ENCODE measurements at regions not wholly inside any gene's neighbourhood (a gene's known extent, or its start where the extent isn't known, plus 50 kb on each side); places are given as distances from the start of the nearest gene placed in this dataset.

DNA sequence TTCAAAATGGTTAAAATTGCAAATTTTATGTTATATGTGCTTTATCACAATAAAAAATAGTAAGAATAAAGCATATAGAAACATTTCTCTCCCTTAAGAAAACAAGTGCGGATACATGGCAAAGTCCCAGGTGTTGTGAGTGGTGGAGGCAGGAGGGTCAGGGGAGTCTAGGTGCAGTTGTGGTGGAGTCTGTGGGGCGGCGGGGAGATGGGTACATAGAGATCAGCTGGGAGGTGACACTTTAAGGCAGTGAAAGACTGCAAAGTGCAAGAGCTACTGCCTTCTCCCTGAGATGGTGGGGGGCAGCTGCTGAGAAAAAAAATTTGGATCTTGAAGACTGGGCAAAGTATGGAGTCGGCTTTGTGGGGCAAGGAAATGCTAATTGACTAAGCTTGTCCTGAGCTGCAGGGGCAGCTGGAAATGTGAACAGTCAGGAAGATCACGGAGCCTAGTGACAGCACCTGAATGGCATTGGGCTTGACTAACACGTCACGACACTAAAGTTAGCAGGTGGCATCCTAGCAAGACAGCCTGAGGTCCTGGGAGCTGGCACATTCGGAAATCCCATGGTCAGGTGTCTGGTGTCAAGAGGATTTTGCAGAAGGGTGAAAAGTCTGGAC lies 72.9 kb upstream of the IRS2 start:
- Histone ChIP-seq H3K9me3 (replicated peaks in 1 of 3) (no peaks in the 10 kb centered on the region), H3K27ac (no peak overlapping the region), H3K4me3 (no peak overlapping the region), H3K36me3 (replicated peaks in 1 of 2) (no peaks in the 10 kb centered on the region), H3K4me1 (replicated peaks in 1 of 2) (peaks cover 0 to 5% of the 10 kb centered on the region in 2 donors), H3K27me3 (no peaks in the 10 kb centered on the region)
- TF ChIP-seq, protein P1, sequence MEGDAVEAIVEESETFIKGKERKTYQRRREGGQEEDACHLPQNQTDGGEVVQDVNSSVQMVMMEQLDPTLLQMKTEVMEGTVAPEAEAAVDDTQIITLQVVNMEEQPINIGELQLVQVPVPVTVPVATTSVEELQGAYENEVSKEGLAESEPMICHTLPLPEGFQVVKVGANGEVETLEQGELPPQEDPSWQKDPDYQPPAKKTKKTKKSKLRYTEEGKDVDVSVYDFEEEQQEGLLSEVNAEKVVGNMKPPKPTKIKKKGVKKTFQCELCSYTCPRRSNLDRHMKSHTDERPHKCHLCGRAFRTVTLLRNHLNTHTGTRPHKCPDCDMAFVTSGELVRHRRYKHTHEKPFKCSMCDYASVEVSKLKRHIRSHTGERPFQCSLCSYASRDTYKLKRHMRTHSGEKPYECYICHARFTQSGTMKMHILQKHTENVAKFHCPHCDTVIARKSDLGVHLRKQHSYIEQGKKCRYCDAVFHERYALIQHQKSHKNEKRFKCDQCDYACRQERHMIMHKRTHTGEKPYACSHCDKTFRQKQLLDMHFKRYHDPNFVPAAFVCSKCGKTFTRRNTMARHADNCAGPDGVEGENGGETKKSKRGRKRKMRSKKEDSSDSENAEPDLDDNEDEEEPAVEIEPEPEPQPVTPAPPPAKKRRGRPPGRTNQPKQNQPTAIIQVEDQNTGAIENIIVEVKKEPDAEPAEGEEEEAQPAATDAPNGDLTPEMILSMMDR (IDR thresholded peaks at IDR 0.05), result no peak
- no peak for TF ChIP-seq POLR2A (IDR thresholded peaks at IDR 0.05)
- 87 to 91% (median 88%) methylated on average over 8 of the region's 8 CpGs for WGBS, 4 donors
- DNase-seq, result no peak
- intact Hi-C loops (cut with DNase I), result no loop called here

DNA sequence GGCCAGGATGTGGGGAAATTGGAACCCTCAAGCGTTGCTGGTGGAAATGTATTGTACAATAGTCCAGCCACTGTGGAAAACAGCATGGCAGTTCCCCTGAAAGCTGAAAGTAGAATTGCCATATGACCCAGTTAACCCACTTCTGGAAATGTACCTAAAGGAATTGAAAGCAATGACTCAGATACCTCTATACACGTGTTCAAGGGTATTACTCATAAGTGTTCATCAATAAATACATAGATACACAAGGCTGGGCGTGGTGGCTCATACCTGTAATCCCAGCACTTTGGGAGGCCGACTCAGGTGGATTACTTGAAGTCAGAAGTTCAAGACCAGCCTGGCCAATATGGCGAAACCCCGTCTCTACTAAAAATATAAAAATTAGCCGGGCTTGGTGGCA lies 71.9 kb upstream of the IRS2 start:
- Histone ChIP-seq H3K4me3 (no peak overlapping the region), H3K9me3 (replicated peaks in 1 of 3) (no peaks in the 10 kb centered on the region), H3K27me3 (no peaks in the 10 kb centered on the region), H3K27ac (no peak overlapping the region), H3K36me3 (replicated peaks in 1 of 2) (no peaks in the 10 kb centered on the region), H3K4me1 (replicated peaks in 1 of 2) (peaks cover 0 to 5% of the 10 kb centered on the region in 2 donors)
- intact Hi-C loops (cut with DNase I), result no loop called here
- no peak for DNase-seq
- TF ChIP-seq, protein P1 (IDR thresholded peaks at IDR 0.05), result no peak
- no peak for TF ChIP-seq POLR2A (IDR thresholded peaks at IDR 0.05)
- WGBS, 4 donors, result 75 to 84% (median 79%) methylated on average over 7 of the region's 7 CpGs

DNA sequence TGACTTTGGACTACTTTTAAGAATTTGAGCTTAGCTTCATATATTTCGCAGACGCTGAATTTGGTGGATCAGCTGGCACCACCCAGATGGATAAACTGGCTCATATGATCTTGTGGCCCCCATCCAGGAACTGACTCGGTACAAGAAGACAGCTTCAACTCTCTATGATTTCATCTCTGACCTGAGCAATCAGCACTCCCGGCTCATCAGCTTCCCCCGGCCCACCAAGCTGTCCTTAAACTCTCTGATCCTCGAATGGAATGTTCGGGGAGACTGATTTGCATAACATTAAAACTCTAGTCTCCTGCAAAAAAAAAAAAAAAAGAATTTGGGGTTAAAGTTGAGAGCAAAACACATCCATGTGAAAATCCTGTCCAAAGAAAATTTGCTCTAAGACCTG lies 71.4 kb upstream of the IRS2 start:
- intact Hi-C loops (cut with DNase I), result no loop called here
- peaks cover 0 to 2% of the 10 kb centered on the region in 2 donors for H3K4me1 ChIP-seq (replicated peaks in 1 of 2)
- TF ChIP-seq POLR2A (IDR thresholded peaks at IDR 0.05), result no peak
- TF ChIP-seq, protein P1 (IDR thresholded peaks at IDR 0.05), result no peak
- H3K4me3 ChIP-seq, result no peak overlapping the region
- WGBS, 4 donors, result 75 to 79% (median 77%) methylated on average over 7 of the region's 7 CpGs
- H3K36me3 ChIP-seq (replicated peaks in 1 of 2), result no peaks in the 10 kb centered on the region
- DNase-seq, result no peak
- no peak overlapping the region for H3K27ac ChIP-seq
- no peaks in the 10 kb centered on the region for H3K9me3 ChIP-seq (replicated peaks in 1 of 3)
- H3K27me3 ChIP-seq, result no peaks in the 10 kb centered on the region

DNA sequence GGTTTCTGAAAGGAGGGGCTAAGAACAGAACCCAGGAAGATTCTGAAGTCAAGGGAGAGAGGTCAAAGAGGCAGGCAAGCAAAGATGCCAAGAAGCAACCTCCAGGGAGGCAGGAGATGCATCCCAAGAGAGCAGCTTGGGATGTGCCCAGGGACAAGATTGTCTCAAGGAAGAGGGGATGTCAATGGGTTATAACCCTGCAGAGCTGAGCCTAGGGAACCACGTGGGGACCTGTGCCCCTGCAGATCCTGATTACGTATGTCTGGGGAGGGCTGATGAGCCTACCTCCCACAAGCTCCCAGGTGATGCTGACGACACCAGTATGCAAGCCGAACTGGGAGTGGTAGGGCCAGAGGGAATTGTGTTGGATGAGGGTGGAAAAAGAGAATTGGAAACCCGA lies 70.9 kb upstream of the IRS2 start:
- H3K4me3 ChIP-seq, result no peak overlapping the region
- no peaks in the 10 kb centered on the region for H3K27me3 ChIP-seq
- intact Hi-C loops (cut with DNase I), result no loop called here
- H3K9me3 ChIP-seq (replicated peaks in 1 of 3), result no peaks in the 10 kb centered on the region
- TF ChIP-seq POLR2A (IDR thresholded peaks at IDR 0.05), result no peak
- TF ChIP-seq, protein P1 (IDR thresholded peaks at IDR 0.05), result no peak
- WGBS, 4 donors, result 79 to 87% (median 84%) methylated on average over 5 of the region's 5 CpGs
- H3K36me3 ChIP-seq (replicated peaks in 1 of 2), result no peaks in the 10 kb centered on the region
- DNase-seq, result no peak
- H3K4me1 ChIP-seq (replicated peaks in 1 of 2), result no peaks in the 10 kb centered on the region
- H3K27ac ChIP-seq, result no peak overlapping the region

Data from adrenal gland (tissue), 9 donors.